ENCODE measurements at regions not wholly inside any gene's neighbourhood (a gene's known extent, or its start where the extent isn't known, plus 50 kb on each side); places are given as distances from the start of the nearest gene placed in this dataset.

DNA sequence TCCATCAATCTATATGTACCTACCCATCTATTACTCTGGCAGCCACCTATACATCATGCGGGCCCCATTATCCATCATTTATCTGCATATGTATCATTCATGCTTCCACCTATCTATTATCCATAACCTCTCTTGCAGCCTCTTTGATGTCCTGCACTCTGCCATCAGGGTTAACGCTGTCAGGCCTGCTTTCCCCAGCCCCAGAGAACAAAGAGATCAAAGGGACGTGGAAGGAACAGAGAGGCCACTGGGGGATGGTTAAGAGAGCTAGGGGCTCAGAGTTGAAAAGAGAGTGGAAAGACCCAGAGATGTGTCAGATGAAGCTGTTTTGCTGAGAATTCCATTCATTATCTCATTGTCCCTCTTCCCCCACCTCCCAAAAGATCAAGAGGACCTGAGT lies 67.3 kb upstream of the CCDC167 start:
- TF ChIP-seq, protein P1, sequence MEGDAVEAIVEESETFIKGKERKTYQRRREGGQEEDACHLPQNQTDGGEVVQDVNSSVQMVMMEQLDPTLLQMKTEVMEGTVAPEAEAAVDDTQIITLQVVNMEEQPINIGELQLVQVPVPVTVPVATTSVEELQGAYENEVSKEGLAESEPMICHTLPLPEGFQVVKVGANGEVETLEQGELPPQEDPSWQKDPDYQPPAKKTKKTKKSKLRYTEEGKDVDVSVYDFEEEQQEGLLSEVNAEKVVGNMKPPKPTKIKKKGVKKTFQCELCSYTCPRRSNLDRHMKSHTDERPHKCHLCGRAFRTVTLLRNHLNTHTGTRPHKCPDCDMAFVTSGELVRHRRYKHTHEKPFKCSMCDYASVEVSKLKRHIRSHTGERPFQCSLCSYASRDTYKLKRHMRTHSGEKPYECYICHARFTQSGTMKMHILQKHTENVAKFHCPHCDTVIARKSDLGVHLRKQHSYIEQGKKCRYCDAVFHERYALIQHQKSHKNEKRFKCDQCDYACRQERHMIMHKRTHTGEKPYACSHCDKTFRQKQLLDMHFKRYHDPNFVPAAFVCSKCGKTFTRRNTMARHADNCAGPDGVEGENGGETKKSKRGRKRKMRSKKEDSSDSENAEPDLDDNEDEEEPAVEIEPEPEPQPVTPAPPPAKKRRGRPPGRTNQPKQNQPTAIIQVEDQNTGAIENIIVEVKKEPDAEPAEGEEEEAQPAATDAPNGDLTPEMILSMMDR (IDR thresholded peaks at IDR 0.05; ENCODE audit: poor library complexity) = no peak
- no peak for TF ChIP-seq EZH2 (IDR thresholded peaks at IDR 0.05; ENCODE audit: borderline replicate concordance)
